Pulmonary artery endothelial cell (primary cell): ENCODE measurements at regions not wholly inside any gene's neighbourhood (a gene's known extent, or its start where the extent isn't known, plus 50 kb on each side); places are given as distances from the start of the nearest gene placed in this dataset.
A peak's percentile ranks its signal among the peaks of the same experiment; 100 is the strongest.

Experiments
- DNase-seq: peaks from one replicate; pipeline ENCODE4 v3.0.0-alpha.2; 2011; ENCODE audit warnings: low read depth, low spot score

DNA sequence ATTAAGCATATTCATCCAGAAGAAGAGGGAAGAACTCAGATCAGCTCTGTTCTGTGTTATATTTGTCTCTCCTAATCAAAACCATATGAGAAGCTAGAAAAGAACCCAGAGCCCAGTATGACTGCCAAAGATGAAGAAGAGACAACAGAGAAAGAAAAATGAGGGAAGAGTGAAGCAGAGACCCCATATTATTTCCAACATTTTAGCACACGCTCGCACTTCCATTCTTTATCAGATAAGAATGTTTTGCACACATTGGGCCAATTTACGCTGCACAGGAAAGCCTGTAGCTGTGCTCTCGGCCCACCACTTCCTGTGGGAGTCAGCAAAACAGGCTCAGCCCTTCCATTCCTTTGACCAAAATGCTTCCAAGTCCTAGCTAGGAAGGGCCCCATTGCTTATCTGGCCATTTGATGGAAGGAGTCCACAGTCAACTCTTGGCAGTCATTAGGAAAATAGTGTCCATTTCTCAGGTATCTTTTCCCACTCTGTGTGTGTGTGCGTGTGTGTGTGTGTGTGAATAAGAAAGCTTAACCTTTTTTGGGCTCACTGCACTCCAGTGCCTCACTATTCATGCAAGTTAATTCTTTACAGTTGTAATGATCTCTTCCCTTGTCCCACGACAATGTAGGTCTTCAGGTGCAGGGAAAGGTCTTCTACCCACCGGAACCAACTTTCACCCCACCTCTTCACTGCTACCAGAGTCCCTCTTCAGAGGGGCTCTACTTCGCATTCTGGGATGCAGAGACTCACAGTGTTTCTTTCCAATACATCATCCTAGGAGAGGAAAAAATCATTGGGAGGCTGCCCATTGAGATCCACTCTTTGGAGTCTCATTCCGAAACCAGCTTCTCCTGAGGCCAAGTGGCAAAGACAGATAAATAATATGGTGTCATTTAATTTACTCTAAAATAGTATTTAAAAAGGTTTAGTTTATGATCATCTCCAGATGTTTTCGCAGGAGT lies 237.5 kb downstream of the COG6 start:
- DNase-seq = peak; percentile 90

DNA sequence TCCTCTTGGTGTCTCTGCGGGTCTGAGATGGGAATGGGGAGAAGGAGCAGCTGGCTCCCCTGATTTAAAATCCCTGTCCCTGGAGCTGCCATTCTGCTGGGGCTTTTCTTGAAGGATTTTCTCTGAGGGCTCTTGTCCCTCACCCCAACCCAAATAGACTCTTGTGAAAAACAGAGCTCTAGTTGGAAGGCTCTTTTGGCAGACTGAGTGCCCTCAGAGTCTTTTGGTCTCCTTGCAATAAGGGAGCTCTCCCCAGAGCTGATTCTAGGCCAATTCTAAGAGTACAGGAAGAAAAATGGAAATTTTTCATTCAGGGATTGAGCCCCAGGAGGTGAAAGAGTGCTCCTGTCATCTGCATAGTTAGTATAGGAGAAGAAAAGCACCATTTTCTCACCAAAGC lies 238.3 kb downstream of the COG6 start:
- no peak for DNase-seq

DNA sequence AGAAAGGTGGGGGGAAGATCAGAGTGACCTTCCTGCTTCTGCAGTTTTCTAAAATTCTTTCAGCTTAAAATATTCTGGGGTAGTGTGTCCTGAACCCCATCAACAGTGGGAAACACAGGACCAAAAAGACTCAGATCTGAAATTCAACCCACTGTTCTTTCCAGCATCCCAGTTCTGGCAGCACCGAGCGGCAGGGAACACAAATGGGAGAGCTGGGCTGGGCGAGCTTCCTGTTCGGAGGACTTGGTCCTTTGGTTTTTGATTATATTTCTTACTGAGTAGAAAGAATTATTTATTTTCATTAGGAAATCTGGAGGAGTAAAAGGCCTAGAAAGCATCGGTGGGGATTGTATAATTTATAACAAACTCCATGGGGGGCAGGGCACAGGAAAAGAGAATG lies 239.1 kb downstream of the COG6 start:
- DNase-seq = no peak

DNA sequence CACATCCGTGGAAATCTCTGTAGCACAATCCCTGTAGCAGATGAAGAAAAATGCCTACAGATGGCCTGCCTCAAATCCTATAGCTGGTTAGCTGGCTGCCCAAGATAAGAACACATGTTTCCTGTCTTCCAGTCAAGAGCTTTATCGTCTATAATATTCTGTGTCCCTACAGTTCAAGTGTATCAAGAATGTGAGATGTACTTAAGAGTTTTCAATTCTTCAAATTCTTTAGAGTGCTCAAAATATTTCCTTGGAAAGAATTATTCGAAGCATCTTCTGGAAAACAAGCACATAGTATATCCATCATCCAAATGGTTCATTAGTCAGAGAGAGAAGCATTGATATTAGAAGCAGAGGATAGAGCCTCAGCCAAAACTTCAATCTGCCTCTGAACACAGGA lies 239.8 kb downstream of the COG6 start:
- DNase-seq = peak; percentile 91

DNA sequence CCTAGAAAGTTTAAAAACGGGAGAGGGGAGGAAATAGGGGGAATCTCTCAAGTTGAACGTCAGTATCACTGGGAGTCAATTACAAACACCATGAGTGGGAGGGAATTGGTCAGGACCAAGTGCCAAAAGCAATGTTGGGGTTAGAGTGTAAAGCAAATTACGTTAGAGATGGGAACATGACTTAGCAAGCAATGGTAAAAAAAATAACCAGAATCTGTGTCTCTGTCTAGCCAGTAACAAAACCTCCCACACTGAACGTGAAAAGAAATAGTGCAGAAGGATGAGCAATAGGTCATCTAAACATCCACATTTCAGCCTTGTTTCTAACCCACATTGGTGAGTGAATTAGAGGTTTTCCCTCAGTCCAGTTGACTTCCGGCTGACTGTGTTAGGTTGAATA lies 242.2 kb downstream of the COG6 start:
- DNase-seq = no peak

DNA sequence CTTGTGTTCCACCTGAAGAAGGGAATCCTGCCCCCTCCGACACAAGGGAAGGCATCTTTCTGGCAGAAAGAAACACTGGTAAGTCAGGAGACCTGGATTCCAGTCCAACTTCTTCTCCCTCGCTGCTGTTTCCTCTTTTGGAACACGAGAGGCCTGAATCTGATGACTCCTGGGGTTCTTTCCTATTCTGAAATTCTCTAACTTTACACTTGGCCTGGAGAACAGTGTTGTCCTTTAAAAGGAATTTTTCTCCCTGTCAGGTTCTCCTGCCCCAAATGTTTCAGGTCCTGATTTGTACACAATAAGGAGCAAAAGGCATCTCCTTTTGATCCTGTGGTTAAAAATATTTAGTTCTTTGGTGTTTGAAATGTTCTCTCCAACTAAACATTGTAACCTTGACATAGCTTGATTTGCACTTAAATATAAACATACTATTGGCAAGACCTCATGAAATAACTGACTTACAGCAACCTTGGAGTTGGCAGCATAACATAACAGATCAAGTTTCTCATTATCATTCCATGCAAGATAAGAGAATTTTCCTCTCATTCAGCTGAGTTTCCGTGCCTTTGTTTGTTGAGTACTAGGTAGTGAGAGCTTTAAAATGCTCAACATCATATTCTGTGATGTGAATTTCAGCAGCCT lies 244.8 kb downstream of the COG6 start:
- DNase-seq = peak; percentile 83

DNA sequence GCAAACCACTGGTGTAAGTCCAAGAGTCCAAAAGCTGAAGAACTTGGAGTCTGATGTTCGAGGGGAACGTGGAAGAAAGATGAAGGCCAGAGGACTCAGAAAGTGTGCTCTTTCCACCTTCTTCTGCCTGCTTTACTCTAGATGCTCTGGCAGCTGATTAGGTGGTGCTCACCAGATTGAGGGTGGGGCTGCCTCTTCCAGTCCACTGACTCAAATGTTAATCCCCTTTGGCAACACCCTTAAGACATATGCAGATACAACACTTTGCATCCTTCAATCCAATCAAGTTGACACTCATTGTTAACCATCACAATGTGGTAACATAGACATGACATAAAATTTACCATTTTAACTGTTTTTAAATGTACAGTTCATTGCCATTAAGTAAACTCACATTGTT lies 249.5 kb downstream of the COG6 start:
- DNase-seq = no peak

DNA sequence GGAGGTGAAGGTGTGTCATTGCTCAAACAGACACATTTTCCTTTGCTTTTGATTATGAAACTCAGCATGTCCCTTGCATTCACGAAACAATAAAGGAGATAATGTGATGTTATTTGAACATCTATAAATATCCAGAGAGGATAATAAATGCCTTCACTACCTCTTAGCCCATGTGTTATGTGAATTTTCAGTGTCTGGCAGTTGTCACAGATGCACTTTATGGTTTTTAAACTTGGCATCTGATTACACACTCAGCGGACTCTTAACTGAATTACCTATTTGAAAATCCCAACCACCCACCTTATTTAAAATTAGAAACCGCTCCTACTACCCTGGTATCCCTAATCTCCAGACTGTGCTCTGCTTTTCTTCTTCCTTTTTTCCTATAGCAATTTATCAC lies 254.2 kb downstream of the COG6 start:
- DNase-seq = no peak

DNA sequence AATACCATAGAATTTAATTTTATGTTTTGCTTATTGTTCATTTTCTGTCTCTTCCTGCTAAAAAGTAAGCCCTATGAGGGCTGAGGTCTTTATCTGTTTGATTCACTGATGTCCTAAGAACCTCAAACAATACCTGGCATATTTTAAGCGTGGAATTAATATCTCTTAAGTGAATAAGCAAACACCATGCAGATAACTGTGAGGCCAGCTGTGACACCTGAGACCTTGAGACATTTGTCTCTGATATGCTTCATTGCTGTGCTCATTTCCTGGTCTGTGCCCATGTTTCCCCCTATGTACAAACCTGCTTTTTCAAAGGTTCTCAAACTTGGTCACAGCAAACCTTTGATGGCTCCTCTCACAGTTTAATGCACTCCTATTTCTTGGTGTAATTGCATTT lies 254.6 kb downstream of the COG6 start:
- DNase-seq = no peak

DNA sequence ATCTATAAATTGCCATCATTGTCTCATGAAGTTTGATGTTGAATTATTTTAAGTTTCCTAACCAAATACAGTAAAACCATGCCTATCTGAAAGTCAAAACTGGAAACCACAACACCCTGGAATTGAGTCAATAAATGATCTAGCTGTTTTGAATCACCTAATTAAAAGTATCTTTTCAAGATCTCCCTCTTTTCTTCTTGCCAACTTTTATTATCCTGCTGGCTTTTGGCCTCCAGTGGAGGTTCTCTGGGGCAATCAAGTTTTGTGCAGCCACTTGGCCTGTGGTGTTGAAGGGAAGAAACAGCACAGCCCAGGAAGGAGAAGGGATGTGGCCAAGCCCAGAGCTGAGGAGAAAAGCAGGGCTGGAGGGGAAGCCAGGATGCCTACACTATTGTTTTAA lies 255.4 kb downstream of the COG6 start:
- no peak for DNase-seq

DNA sequence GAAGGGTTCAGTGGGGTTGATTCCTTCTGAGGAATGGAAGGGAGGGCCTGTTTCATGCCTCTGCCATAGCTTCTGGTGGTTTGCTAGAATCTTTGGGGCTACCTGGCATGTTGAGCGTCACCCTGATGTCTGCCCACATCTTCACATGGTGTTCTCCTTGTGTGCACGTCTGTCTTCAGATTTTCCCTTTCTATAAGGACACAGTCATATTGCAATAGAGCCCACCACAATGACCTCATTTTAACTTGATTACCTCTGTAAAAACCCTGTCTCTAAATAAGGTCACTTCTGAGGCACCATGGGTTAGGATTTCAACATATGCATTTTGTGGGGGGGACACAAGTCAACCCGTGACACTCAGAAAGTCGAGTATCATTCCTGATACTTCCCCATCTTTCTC lies 257.9 kb downstream of the COG6 start:
- DNase-seq = no peak

DNA sequence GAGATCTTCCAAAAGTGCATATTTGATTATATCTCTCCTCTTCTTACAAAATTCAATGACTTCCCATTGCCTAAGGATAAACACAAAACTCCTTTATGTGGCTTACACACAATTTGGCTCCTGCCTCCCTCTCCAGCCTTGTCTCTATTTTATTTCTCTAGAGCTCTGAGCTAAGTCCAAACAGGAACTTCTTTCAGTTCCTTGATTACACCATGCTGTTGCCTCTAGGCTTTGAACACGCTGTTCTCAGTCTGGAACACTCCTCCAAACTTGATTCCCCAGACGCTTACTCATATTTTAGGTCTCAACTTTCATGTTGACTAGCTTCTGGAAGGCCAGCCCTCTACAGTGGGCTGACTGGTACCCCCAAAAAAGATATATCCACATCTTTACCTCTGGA lies 258.5 kb downstream of the COG6 start:
- no peak for DNase-seq

DNA sequence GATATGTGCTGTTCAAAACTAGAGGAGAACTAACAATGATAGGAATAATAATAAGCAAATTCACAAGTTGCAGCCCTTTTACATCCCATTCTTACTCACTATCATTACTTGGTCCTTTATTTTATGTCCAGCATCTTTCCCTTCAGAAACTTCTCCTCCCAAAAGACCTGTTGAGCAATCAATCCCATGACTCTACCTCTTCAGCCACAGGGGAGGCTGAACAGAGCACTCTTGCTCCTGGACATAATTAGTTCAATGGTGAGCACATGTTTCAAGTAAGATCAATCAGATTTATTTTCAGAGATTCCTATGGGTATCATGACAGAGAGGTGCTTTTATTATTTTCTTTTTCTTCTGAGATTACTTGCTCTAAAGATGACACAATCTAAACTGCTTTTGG lies 260.0 kb downstream of the COG6 start:
- no peak for DNase-seq

DNA sequence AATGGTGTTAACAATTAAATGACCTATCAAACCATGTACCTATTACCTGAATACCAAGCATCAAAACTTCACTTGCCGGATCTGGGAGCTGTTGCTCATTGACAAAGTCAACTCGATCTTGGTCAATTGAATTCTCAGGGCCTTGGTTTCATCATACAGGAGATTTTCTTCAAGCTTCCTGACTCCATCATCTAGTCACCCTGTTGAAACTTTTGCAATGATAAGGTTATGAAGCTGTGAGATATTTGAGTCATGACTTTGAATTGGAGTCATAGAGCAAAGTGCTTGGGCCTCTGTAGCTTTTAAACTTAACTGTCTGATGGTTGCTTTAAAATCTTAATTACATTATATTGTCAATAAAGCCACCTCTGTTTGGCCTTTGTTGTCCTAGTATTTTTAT lies 260.9 kb downstream of the COG6 start:
- no peak for DNase-seq

DNA sequence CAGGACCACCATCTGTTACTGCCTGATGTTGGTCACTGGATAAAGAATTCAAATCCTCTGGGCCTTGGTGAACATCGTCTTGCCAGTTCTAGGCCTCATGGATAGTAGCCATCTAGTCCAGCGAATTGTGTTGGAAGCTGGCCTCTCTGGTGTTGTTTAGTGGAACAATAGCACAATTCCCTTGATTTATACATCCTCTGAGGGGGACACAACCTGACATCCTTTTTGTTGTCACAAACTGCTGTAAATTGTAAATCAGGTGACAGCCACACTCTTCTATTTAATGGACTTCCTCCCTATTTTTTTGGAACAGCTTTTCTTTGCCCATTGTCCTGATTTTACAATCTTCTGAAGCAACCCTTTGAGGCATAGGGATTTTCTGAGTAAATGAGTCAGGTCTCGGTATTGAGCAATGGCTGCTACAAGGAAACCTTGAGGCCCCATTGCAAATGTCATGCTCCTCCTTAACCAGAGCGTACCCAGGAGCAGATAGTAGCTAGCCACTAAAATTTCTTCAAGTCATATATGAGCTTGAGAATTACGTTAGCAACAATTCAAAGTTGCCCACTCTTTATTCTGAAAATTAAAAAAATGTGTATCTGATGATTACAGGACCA lies 263.3 kb downstream of the COG6 start:
- DNase-seq = no peak

DNA sequence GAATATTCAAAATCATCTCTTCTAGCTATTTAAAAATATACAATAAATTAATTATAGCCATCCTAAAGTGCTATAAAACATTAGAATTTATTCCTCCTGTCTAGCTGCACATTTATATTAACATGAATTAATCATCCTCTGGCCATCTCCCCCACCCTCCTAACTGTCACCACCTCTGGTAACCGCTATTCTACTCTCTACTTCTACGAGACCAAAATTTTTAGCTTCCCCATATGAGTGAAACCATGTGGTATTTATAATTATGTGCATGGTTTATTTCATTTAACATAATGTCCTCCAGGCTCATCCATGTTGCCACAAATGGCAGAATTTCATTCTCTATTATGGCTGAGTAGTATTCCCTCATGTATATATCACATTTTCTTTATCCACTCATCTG lies 265.2 kb downstream of the COG6 start:
- no peak for DNase-seq

DNA sequence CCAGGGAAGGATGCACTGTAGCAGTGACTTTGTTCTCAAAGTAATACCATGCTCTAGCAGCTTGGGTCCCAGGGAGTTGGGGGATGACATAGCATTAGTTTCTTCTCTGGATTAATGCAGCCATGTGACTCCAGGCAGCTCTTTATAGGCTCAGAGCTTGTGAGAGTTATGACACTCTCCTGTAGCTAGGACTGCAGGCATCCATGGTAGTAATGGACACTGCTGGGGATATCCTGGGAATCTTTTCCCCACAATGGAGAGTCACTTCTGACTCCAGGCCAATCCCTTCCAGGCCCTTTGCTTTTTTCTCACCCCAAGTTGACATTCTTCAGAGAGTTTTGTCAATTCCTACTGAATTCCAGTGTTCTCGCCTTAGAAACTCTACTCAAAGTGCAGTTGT lies 270.9 kb downstream of the COG6 start:
- DNase-seq = no peak

DNA sequence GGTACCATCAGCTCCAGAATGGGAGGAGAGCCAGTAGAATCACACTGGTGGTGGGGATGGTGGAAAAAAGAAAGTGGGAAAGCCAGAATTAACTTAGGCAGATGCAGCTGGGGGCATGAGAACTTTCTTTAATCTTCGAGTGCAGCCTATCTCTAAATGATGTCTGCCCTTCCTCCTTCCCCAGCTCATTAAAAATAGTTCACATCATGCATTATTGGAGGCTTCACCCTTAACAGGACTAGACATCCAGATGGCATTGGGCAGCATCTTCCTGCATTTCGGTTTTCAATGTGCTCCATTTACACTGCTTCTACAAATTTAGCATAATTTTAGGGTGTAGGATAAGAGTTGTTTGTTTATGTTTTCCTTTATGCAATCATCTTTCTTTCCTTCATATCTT lies 272.8 kb downstream of the COG6 start:
- DNase-seq = no peak

DNA sequence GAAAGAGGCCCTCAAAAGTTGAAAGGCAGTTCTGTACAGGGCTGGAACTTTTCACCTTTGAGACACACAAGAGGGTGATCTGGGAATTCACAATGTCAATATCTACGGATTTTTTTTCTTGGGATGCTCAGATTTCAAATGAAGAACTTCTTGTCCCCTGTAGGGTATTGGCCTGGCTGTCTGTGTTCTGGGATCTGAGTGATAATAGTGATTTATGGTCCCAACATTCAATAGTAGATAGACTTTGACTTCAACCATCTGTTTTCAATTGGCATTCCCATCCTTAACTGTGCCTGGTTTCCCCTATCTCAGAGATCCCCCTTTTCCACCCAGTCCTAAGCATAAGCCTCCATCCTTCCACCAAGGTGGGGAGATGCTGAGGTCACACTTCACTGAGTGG lies 274.1 kb downstream of the COG6 start:
- no peak for DNase-seq

DNA sequence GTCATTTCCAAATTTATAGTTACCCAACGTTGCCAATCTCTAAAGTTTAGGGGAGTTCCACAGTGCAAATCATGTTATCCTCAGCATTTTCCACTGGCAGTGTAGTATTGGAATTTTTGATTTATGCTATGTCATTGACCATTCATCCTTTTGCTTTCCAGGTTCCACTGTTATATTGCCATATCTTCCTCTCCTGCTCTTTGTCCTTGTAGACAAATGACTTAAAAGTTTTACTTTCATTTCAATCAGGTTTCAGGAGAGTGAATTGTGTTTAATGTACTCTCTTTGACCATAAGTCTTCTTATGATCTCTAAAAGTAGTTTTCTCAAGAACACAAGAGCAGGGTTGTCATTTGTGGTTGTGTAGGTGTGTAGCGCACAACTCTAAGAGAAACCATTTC lies 274.6 kb downstream of the COG6 start:
- no peak for DNase-seq

DNA sequence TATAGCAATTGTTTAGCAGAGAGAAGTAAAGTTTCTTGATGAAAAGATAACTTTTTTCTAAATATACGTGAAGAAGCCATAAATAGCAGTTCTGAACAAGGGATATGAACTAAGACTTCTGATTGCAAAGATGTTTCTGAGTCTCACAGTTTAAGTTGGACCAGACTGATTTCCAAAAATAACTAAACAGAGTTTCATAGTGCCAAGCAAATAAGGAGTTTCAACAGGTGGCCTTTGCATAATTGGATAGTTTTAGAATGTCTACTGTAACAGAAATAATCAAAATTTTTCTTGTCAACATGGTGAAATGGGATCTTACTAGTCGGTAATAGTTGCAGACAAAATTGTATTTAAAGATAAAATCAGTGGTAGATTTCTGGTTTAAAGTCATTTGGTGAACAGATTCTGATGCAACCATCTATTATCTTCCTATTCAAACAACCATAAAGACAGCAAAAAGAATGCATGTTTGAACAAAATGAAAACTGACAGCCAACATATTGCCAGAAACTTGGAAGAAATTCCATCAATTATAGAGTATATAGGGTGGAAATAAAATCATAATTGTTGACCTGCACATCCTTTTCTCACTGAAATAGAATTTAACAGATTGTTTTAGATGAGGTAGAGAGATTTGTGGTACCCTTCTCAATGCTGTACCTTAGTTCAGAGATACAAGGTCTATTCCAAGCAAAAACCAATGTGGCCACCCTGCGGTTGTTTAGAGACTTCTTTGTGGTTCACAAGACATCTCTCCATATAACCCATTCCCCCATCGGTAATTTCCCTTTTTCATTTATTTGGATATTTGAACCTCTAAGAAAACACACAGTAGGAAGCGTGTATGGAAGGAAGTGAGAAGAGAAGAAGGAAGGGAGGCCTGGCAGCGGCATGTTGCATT lies 275.3 kb downstream of the COG6 start:
- DNase-seq = no peak

DNA sequence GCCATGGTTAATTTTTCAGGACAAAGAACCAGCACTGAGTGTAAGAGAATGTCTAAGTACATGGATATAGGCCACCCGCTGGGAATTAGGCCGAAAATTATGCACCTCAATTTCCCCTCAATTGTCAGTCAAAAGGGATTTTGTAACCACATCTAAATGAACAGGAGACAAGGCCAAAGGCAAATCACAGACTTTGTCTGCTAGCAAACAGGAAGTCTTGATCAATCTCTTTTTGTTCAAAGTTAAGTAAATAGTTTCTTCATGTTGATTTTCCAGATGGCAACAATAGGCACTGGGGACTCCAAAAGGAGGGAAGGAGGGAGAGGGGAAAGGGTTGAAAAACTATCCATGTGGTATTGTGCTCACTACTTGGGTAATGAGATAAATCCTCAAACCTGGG lies 276.0 kb downstream of the COG6 start:
- no peak for DNase-seq
